LNCaP clone FGC (cell line): ENCODE measurements at regions not wholly inside any gene's neighbourhood (a gene's known extent, or its start where the extent isn't known, plus 50 kb on each side); places are given as distances from the start of the nearest gene placed in this dataset.

Experiments
- DNase-seq: peaks from one replicate; pipeline ENCODE4 v3.0.0-alpha.2; 2011; ENCODE audit warnings: low read depth
- H3K4me3 ChIP-seq: 2 replicates; pipeline ENCODE4 v1.5.1; 2011; ENCODE audit warnings: mild to moderate bottlenecking, low read depth, low read length, control low read depth
- TF ChIP-seq, protein P1 (sequence below): IDR thresholded peaks from 2 replicates; pipeline ENCODE4 v1.5.1; 2012; ENCODE audit warnings: mild to moderate bottlenecking; ENCODE audit not compliant: control insufficient read depth, insufficient read depth; ENCODE audit errors: extremely low read depth

DNA sequence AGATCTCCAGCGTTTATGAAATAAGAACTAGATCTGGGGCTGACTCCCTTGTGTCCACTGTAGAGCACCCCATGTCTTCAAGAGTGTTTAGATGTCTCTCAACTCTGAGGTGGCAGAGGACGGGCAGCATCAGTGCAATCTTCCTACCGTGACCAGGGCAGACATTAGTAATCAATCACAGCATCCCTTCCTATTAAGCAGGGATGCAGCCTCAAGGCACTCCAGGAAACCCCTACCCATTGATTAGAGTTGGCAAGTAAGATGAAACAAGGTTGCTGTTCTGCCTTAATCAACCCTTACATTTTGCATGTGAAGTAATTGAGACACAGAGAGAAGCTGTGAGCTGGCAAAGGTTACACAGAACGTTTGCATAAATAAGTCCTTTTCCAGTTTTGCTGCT is 283.7 kb upstream of the ZMIZ1 start:
- TF ChIP-seq, protein P1, sequence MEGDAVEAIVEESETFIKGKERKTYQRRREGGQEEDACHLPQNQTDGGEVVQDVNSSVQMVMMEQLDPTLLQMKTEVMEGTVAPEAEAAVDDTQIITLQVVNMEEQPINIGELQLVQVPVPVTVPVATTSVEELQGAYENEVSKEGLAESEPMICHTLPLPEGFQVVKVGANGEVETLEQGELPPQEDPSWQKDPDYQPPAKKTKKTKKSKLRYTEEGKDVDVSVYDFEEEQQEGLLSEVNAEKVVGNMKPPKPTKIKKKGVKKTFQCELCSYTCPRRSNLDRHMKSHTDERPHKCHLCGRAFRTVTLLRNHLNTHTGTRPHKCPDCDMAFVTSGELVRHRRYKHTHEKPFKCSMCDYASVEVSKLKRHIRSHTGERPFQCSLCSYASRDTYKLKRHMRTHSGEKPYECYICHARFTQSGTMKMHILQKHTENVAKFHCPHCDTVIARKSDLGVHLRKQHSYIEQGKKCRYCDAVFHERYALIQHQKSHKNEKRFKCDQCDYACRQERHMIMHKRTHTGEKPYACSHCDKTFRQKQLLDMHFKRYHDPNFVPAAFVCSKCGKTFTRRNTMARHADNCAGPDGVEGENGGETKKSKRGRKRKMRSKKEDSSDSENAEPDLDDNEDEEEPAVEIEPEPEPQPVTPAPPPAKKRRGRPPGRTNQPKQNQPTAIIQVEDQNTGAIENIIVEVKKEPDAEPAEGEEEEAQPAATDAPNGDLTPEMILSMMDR: no peak
- no peak for DNase-seq
- H3K4me3 ChIP-seq: no peak overlapping the region

- no peak for DNase-seq
- H3K4me3 ChIP-seq: no peak overlapping the region
Observed at GRCh38 chr10:78785991-78786390, 282.8 kb upstream of the ZMIZ1 start.

GRCh38 chr10:78787125-78787524 is 281.6 kb upstream of the ZMIZ1 start:
- TF ChIP-seq, protein P1: no peak
- peak; percentile 46 for DNase-seq
- no peak overlapping the region for H3K4me3 ChIP-seq

More at GRCh38 chr10:78785991-78786390, 282.8 kb upstream of the ZMIZ1 start:
- TF ChIP-seq, protein P1: no peak

DNA sequence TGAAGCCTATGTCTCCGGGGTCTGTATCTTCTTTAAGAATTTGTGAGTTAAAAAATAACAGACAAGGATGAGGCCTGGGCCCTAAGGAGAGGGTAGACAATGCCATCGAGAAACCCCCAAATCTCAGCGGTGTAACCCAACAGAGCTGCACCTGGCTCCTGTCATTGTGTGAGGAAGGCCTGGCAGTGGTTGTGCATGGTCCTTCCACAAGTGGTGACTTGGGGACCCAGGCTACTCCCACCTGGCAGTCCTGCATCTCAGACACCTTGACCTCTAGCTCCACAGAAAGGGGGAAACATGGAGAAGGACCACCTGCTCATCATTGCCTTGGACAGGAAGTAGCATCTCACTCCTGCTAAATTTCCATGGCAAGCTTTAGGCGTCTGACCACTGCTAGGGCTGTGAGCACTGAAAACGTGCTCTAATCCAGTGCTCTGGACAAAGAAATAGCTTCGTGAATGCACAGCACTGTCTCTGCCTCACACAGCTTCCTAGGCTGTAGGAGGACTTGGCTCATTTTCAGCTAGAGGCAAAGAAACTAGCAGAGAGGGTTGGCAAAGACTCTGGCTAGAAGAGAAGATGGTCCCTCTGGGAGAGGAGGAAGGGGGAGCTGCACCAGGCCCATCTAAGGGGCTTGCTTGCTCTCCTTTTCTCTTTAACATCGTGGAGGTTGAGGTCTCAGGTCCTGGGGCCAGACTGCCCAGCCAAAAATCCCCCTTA is 273.9 kb upstream of the ZMIZ1 start:
- no peak overlapping the region for H3K4me3 ChIP-seq
- TF ChIP-seq, protein P1: no peak
- DNase-seq: no peak

DNA sequence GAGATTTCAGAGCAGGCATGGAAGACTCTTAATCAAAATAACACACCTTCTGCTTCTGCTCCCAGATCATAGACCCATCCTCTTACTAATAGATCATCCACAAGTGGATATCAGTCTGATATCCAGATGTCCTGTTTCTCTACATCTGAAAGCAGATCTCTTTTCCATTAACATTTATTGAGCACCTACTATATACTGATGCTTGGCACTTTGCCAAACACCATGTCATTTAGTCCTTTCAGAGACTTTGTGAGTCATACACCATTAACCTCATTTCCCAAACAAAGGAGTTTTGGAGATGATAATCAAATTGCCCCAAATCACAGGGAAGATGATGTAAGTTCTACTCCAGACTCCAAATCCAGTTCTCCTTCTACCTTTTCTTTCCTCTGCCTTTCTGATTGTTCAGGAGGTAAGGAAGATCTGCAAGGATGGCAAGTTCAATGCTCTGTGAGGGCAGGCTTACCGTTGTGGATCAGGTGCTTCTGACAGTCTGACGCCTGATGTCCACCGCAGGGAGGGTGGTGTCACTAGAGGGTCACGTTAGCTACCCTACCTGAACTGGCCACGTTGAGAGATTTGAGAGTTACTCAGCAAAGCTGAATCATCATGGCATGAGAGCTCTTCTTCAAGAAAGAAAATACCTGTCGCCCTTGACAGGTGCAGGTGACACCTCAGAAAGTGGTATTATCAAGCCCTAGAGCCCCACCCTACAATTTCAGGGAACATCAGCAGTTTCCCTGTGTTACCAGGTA is 269.6 kb upstream of the ZMIZ1 start:
- H3K4me3 ChIP-seq: no peak overlapping the region
- no peak for DNase-seq
- TF ChIP-seq, protein P1: no peak

GRCh38 chr10:78800006-78800405 is 268.8 kb upstream of the ZMIZ1 start:
- H3K4me3 ChIP-seq: no peak overlapping the region
- TF ChIP-seq, protein P1: no peak
- DNase-seq: no peak
